DMS53 (cell line): ENCODE measurements at regions not wholly inside any gene's neighbourhood (a gene's known extent, or its start where the extent isn't known, plus 50 kb on each side); places are given as distances from the start of the nearest gene placed in this dataset.
"Not testable (repeated sequence)": the region's sequence is repeated elsewhere in the genome, so short reads cannot be mapped to it uniquely, and the experiment has no call there.

Experiments used
- DNase-seq: peaks from one replicate; lab custom pipeline; 2025; lab: John Stamatoyannopoulos, UW

DNA sequence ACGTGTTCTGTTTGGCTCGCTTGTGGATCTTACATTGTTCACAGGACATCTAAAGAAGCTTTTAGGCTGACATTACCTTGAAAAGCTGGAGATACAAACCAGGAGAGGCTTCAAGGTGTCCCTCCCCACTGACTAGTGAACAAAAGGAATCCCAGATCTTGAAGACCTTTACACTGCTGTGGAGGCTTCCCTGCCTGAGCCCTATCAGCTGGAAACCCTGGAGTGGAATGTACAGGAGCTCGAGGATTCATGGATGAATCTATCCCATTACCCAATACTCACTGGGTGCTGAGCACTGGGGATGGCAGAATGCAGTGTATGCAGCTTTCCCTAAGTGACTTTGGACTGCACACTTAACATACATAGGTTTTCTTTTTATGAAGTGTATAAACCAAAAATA lies 82.3 kb upstream of the MFGE8 start:
- DNase-seq = no peak

GRCh38 chr15:88997531-88997930 lies 84.4 kb upstream of the MFGE8 start:
- no peak for DNase-seq

DNA sequence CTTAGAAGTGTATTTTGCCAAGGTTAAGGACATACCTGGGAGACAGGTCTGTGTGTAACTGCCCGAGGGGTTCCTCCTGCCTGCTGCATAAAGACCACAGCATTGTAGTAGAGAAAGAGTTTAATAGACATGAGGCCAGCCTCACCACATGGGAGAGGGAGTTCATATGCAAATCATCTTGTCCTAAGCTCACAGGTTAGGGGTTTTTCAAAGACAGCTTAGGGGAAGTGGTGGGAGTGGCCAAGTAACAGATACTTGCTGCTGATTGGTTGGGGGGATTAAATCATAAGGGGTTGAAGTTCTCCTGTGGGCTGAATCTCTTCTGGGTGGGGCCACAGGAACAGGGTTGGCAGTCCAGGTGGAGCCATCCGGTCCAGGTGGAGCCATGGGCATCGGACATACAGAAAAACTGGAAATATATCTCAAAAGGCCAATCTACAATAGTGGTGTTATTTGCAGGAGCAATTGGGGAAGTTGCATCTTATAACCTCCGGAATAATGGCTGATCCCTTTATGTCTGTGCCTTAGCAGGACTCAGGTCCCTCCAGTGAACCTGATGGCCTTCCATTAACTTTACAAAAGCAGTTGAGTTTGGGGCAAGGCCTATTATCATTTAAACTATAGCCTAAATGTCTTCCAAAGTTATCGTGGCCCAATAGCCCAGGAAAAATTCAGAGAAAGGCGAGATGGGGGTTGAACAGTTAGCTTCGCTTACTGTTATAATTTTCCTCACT lies 86.0 kb upstream of the MFGE8 start:
- DNase-seq = no peak

GRCh38 chr15:89001708-89002275 lies 86.5 kb upstream of the ABHD2 start:
- DNase-seq = not testable (repeated sequence)

DNA sequence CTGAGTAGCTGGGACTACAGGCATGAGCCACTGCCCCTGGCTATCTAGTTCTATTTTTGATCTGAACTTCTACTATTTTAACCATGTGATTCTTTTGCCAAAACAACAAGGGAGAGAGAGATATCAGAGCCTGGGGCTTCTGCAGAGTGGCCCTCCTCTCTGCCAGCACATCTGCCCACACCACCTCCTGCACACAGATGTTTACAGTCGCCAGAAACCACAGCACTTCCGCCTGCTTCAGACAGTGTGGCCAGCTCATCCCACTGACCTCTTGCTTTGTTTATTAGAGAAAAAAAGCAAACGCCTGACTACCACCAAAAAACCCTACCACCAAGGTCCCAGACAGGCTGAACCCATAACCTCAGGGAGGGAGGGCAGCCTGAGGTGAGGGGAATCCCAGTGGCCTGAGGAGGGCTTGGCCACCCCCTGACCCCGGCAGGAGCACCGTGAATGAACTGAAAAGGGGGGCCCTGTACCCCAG lies 85.9 kb upstream of the ABHD2 start:
- DNase-seq = no peak

DNA sequence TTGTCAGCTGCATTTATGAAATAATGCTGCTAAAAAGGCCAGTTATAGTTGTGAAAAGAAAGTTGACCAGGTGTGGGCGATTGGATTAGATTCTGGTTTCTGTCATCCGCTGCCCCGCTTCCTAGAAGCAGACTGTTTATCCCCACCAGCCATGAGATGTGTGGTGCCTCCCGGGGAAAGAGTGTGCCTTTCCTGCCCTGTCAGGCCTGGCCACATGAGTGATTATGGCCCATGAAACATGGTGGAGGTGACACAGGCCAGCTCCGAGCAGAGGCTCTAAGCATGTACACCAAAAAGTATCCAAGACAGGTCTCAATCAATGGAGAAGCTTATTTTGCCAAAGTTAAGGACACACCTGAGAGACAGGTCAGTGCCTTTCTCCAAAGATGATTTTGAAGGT lies 85.4 kb upstream of the ABHD2 start:
- DNase-seq = no peak

DNA sequence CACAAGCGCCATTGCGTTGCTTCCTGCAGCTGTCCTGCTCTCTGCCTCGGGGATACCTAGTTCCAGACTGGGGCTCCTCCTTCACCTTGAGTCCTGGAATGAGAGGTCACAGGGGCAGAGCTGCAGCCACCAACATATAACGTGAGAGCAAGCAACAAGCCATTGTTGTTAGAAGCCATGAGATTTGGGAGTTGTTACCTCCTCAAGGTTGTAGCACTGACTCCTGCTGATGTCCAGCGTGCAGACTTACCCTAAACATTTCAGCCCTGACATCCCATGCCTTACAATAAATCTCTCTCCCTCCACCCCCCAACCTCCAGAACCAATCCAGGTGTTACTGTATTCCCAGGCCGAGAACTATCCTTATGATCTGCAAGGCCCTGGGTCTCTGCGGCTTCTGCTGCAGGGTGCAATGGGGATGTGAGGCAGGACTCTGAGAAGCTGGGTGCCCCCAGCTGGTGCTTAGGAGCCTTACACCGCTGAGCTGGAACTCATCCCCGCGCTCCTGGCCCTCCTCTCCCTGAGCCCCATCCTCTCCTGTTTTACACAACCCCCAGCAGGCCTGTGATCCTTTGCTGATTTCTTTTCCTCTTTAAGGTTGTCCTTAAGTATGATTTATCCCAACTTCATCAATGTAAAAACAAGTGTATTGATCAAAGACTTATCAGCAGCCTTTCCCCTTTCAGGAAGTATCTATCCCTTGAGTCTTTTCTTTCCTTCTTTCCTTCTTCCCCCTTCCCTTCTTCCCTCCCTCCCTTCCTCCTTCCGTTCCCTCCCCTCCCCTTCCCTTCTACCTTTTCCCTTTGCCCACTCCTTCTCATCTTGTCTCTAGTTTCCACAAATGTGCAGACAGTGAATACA lies 84.2 kb upstream of the ABHD2 start:
- peak; percentile 16 for DNase-seq

GRCh38 chr15:89004726-89005030 lies 83.6 kb upstream of the ABHD2 start:
- no peak for DNase-seq

- DNase-seq = not testable (repeated sequence)
Measured at GRCh38 chr15:89007527-89007926, 80.7 kb upstream of the ABHD2 start.

- no peak for DNase-seq
Measured at GRCh38 chr15:89007989-89008388, 80.3 kb upstream of the ABHD2 start.

DNA sequence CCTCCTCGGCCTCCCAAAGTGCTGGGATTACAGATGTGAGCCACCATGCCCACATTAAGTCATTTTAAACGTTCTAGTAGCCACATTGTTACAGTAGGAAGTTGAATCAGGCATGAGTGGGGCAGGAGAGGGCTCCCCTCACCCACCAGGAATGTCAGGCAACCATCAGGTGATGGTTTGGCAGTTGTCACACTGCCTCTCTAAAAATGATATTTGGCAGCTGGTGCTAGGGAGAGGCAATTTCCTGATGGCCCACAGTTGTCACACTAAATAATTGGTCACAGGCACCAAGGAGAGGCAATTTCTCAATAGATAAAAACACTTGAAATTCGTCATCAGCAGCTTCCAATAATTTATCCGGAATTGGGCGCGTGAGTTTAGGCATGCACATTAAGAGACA lies 79.2 kb upstream of the ABHD2 start:
- no peak for DNase-seq

- DNase-seq = no peak
Measured at GRCh38 chr15:89015412-89016097, 72.7 kb upstream of the ABHD2 start.

- peak; percentile 4 for DNase-seq
Measured at GRCh38 chr15:89016549-89017041, 71.7 kb upstream of the ABHD2 start.

- DNase-seq = peak; percentile 73
Measured at GRCh38 chr15:89017370-89018066, 70.7 kb upstream of the ABHD2 start.

DNA sequence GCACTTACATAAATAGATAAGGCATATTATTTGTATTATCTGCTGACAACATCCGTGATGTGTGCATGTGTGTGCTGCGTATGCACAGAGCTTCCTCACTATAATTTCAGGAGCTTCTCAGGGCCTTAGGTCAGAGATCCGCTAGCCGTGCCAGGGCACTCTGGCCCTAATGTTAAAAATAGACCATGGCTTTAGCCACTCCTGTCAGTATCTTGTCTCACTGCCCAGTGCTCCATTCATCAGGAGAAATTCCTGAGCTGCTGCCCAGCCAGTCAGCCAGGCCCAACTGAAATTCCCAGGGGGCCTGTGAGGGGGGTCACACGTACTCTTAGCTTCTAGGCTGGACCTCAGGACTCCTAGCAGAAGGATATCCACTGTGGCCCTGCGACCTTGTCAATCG lies 70.0 kb upstream of the ABHD2 start:
- DNase-seq = no peak

DNA sequence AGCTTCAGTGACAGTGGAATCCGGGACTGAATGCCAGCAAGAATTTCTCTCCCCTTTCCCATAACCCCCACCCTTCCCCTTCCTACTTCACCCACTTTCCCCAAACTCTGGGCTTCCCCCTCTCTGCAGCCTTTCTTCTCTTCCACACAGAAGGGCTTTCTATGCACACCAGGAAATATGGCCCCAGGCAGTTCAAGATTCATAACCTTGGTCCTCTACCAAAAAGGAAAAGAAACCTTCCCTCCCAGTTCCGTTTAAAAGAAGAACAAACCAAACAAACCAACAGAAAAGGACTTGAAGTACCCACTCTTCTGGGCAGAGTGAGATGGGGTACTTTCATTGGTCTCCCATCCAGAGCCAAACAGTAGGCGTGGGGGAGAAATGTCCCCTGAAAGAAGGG lies 68.8 kb upstream of the ABHD2 start:
- no peak for DNase-seq

GRCh38 chr15:89021224-89021623 lies 67.0 kb upstream of the ABHD2 start:
- no peak for DNase-seq

DNA sequence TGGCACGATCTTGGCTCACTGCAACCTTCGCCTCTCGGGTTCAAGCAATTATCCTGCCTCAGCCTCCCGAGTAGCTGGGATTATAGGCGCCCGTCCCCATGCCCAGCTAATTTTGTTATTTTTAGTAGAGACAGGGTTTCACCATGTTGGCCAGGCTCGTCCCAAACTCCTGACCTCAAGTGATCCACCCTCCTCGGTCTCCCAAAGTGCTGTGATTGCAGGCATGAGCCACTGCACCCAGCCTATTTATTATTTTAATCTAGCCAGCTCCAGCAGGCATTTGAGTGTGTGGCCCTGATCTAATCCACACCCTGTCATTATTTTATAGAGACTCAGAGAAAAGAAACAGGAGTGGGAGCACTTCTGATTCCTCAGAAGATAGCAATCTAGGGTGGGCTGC lies 66.4 kb upstream of the ABHD2 start:
- DNase-seq = not testable (repeated sequence)

DNA sequence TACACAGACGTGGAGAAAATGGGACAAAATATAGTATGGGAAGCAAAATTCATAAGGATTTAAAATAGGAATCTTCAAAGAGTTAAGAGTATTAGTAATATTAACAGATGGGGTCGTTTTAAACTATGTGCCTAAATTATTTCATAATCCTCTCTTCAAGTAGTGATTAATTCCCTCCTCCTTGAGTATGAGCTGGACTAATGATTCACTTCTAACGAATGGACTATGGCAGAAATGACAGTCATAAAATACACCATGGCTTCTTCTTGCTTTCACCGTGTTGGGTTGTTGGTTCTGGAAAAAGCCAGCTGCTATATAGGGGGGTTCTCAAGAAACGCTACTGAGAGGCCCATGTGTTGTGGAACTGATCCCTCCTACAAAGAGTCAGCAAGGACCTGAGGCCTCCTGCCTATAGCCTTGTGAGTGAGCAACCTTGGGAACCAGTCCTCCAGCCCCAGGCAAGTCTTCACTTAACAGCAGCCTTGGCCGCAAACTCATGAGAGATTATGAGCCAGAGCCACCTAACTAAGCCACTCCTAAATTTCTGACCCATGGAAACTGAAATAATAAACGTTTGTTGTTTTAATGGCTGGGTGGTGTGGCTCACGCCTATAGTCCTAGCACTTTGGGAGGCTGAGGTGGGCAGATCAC lies 64.8 kb upstream of the ABHD2 start:
- DNase-seq = no peak

- no peak for DNase-seq
Measured at GRCh38 chr15:89024418-89024817, 63.8 kb upstream of the ABHD2 start.

DNA sequence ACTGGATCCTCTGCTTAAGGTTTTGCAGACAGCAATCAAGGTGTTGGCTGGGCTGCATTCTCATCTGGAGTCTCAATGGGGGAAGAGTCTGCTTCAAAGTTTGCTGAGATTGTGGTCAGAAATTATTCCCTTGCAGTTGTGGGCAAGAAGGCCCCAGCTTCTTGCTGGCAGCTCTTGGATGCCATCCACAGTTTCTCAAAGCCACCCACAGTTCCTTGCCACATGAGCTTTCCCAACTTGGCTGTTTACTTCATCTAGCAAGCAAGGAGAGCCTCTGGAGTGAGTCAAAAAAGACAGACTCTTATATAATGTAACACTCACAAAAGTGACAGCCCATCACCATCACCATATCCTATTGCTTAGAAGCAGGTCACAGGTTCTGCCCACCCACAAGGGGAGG lies 62.1 kb upstream of the ABHD2 start:
- DNase-seq = no peak
